ENCODE measurements at regions not wholly inside any gene's neighbourhood (a gene's known extent, or its start where the extent isn't known, plus 50 kb on each side); places are given as distances from the start of the nearest gene placed in this dataset.

GRCh38 chr11:96614101-96614500, 224.3 kb downstream of the JRKL start:
- DNase-seq (ENCODE audit: low read depth), result no peak

- DNase-seq (ENCODE audit: low read depth), result no peak
Observed at GRCh38 chr11:96614846-96615245, 225.0 kb downstream of the JRKL start.

- peak; percentile 48 for DNase-seq (ENCODE audit: low read depth)
Observed at GRCh38 chr11:96620464-96621044, 230.7 kb downstream of the JRKL start.

- no peak for DNase-seq (ENCODE audit: low read depth)
Observed at GRCh38 chr11:96621161-96621560, 231.3 kb downstream of the JRKL start.

GRCh38 chr11:96622026-96622634, 232.3 kb downstream of the JRKL start:
- DNase-seq (ENCODE audit: low read depth), result peak; percentile 32

- DNase-seq (ENCODE audit: low read depth), result no peak
Observed at GRCh38 chr11:96624126-96624525, 234.3 kb downstream of the JRKL start.

GRCh38 chr11:96627376-96627775, 237.6 kb downstream of the JRKL start:
- DNase-seq (ENCODE audit: low read depth), result no peak

- DNase-seq (ENCODE audit: low read depth), result no peak
Observed at GRCh38 chr11:96635655-96636054, 245.8 kb downstream of the JRKL start.

- DNase-seq (ENCODE audit: low read depth), result no peak
Observed at GRCh38 chr11:96641261-96641660, 251.4 kb downstream of the JRKL start.

- no peak for DNase-seq (ENCODE audit: low read depth)
Observed at GRCh38 chr11:96642583-96642982, 252.8 kb downstream of the JRKL start.

- DNase-seq (ENCODE audit: low read depth), result no peak
Observed at GRCh38 chr11:96643173-96643572, 253.4 kb downstream of the JRKL start.

GRCh38 chr11:96647621-96648020, 257.8 kb downstream of the JRKL start:
- DNase-seq (ENCODE audit: low read depth), result no peak

GRCh38 chr11:96648991-96649390, 259.2 kb downstream of the JRKL start:
- no peak for DNase-seq (ENCODE audit: low read depth)

GRCh38 chr11:96652516-96652915, 262.7 kb downstream of the JRKL start:
- DNase-seq (ENCODE audit: low read depth), result no peak

- DNase-seq (ENCODE audit: low read depth), result no peak
Observed at GRCh38 chr11:96655474-96655873, 265.7 kb downstream of the JRKL start.

GRCh38 chr11:96658436-96658835, 268.6 kb downstream of the JRKL start:
- DNase-seq (ENCODE audit: low read depth), result peak; percentile 2

- peak; percentile 36 for DNase-seq (ENCODE audit: low read depth)
Observed at GRCh38 chr11:96664110-96664509, 274.3 kb downstream of the JRKL start.

GRCh38 chr11:96680211-96681018, 290.6 kb downstream of the JRKL start:
- DNase-seq (ENCODE audit: low read depth), result no peak

- no peak for DNase-seq (ENCODE audit: low read depth)
Observed at GRCh38 chr11:96681019-96681716, 291.4 kb downstream of the JRKL start.

GRCh38 chr11:96694338-96694737, 304.5 kb downstream of the JRKL start:
- no peak for DNase-seq (ENCODE audit: low read depth)

GRCh38 chr11:96696731-96697130, 306.9 kb downstream of the JRKL start:
- no peak for DNase-seq (ENCODE audit: low read depth)

- DNase-seq (ENCODE audit: low read depth), result no peak
Observed at GRCh38 chr11:96697466-96697865, 307.7 kb downstream of the JRKL start.

GRCh38 chr11:96704847-96705246, 315.0 kb downstream of the JRKL start:
- peak; percentile 17 for DNase-seq (ENCODE audit: low read depth)
